Panc1 (cell line): ENCODE measurements at regions not wholly inside any gene's neighbourhood (a gene's known extent, or its start where the extent isn't known, plus 50 kb on each side); places are given as distances from the start of the nearest gene placed in this dataset.

ENCODE experiments used
- POLR2AphosphoS5 ChIP-seq: IDR thresholded peaks from 2 replicates; pipeline ENCODE4 v1.6.1; 2012; ENCODE audit warnings: mild to moderate bottlenecking, low read depth, low read length, moderate library complexity
- TF ChIP-seq, protein P1 (sequence below): fragments of 450-650 bp; IDR thresholded peaks from 2 replicates; pipeline ENCODE4 v1.5.1; 2017; ENCODE audit warnings: mild to moderate bottlenecking

- TF ChIP-seq, protein P1, sequence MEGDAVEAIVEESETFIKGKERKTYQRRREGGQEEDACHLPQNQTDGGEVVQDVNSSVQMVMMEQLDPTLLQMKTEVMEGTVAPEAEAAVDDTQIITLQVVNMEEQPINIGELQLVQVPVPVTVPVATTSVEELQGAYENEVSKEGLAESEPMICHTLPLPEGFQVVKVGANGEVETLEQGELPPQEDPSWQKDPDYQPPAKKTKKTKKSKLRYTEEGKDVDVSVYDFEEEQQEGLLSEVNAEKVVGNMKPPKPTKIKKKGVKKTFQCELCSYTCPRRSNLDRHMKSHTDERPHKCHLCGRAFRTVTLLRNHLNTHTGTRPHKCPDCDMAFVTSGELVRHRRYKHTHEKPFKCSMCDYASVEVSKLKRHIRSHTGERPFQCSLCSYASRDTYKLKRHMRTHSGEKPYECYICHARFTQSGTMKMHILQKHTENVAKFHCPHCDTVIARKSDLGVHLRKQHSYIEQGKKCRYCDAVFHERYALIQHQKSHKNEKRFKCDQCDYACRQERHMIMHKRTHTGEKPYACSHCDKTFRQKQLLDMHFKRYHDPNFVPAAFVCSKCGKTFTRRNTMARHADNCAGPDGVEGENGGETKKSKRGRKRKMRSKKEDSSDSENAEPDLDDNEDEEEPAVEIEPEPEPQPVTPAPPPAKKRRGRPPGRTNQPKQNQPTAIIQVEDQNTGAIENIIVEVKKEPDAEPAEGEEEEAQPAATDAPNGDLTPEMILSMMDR: no peak
- no peak for TF ChIP-seq POLR2AphosphoS5
Measured at GRCh38 chr4:119752936-119753335, 124.3 kb upstream of the PDE5A start.
